ENCODE measurements at regions not wholly inside any gene's neighbourhood (a gene's known extent, or its start where the extent isn't known, plus 50 kb on each side); places are given as distances from the start of the nearest gene placed in this dataset.

GRCh38 chr16:79430191-79430678 lies 170.3 kb downstream of the MAF start:
- H3K4me3 ChIP-seq (ENCODE audit: low read length in 2 of 2), result no peak overlapping the region
- H3K9me3 ChIP-seq (ENCODE audit: control insufficient read depth, low read length), result no peaks in the 10 kb centered on the region
- H3K27me3 ChIP-seq (ENCODE audit: control insufficient read depth in 1 of 2, insufficient read depth in 2 of 2, low read length in 1 of 2), result no peaks in the 10 kb centered on the region
- ATAC-seq (ENCODE audit: low FRiP score) (no peak), DNase-seq (no peak)
- H3K4me1 ChIP-seq (ENCODE audit: control insufficient read depth in 1 of 2, insufficient read depth in 2 of 2, low read length in 2 of 2), result no peaks in the 10 kb centered on the region
- no peaks in the 10 kb centered on the region for H3K36me3 ChIP-seq (ENCODE audit: control insufficient read depth in 1 of 2, insufficient read depth in 2 of 2, low read length in 1 of 2)
- 68 to 75% methylated on average over 12 of the region's 12 CpGs for WGBS, 2 donors
- H3K27ac ChIP-seq (ENCODE audit: low read depth in 1 of 2, low read length in 2 of 2), result no peak overlapping the region
- intact Hi-C loops (cut with DNase I), result no loop called here

- intact Hi-C loops (cut with DNase I), result no loop called here
- no peaks in the 10 kb centered on the region for H3K4me1 ChIP-seq (ENCODE audit: control insufficient read depth in 1 of 2, insufficient read depth in 2 of 2, low read length in 2 of 2)
- H3K9me3 ChIP-seq (ENCODE audit: control insufficient read depth, low read length), result no peaks in the 10 kb centered on the region
- WGBS, 2 donors, result 74 to 75% methylated on average over 16 of the region's 16 CpGs
- DNase-seq (no peak), ATAC-seq (ENCODE audit: low FRiP score) (no peak)
- H3K36me3 ChIP-seq (ENCODE audit: control insufficient read depth in 1 of 2, insufficient read depth in 2 of 2, low read length in 1 of 2), result no peaks in the 10 kb centered on the region
- H3K4me3 ChIP-seq (ENCODE audit: low read length in 2 of 2), result no peak overlapping the region
- H3K27ac ChIP-seq (ENCODE audit: low read depth in 1 of 2, low read length in 2 of 2), result no peak overlapping the region
- H3K27me3 ChIP-seq (ENCODE audit: control insufficient read depth in 1 of 2, insufficient read depth in 2 of 2, low read length in 1 of 2), result no peaks in the 10 kb centered on the region
These were observed 171.0 kb downstream of the MAF start for GRCh38 chr16:79429381-79430190.

- H3K27ac ChIP-seq (ENCODE audit: low read depth in 1 of 2, low read length in 2 of 2), result no peak overlapping the region
- H3K9me3 ChIP-seq (ENCODE audit: control insufficient read depth, low read length), result no peaks in the 10 kb centered on the region
- intact Hi-C loops (cut with DNase I), result no loop called here
- H3K4me1 ChIP-seq (ENCODE audit: control insufficient read depth in 1 of 2, insufficient read depth in 2 of 2, low read length in 2 of 2), result no peaks in the 10 kb centered on the region
- DNase-seq (no peak), ATAC-seq (ENCODE audit: low FRiP score) (no peak)
- H3K36me3 ChIP-seq (ENCODE audit: control insufficient read depth in 1 of 2, insufficient read depth in 2 of 2, low read length in 1 of 2), result no peaks in the 10 kb centered on the region
- no peak overlapping the region for H3K4me3 ChIP-seq (ENCODE audit: low read length in 2 of 2)
- H3K27me3 ChIP-seq (ENCODE audit: control insufficient read depth in 1 of 2, insufficient read depth in 2 of 2, low read length in 1 of 2), result no peaks in the 10 kb centered on the region
- WGBS, 2 donors, result 92 to 95% methylated on average over 6 of the region's 6 CpGs
These were observed 173.9 kb downstream of the MAF start for GRCh38 chr16:79426663-79427062.

- ATAC-seq (ENCODE audit: low FRiP score) (no peak), DNase-seq (no peak)
- Histone ChIP-seq H3K4me3 (ENCODE audit: low read length in 2 of 2) (no peak overlapping the region), H3K4me1 (ENCODE audit: control insufficient read depth in 1 of 2, insufficient read depth in 2 of 2, low read length in 2 of 2) (no peaks in the 10 kb centered on the region), H3K27ac (ENCODE audit: low read depth in 1 of 2, low read length in 2 of 2) (no peak overlapping the region), H3K36me3 (ENCODE audit: control insufficient read depth in 1 of 2, insufficient read depth in 2 of 2, low read length in 1 of 2) (no peaks in the 10 kb centered on the region), H3K9me3 (ENCODE audit: control insufficient read depth, low read length) (peaks cover 1% of the 10 kb centered on the region), H3K27me3 (ENCODE audit: control insufficient read depth in 1 of 2, insufficient read depth in 2 of 2, low read length in 1 of 2) (no peaks in the 10 kb centered on the region)
- intact Hi-C loops (cut with DNase I), result no loop called here
- 64 to 73% methylated on average over 7 of the region's 7 CpGs for WGBS, 2 donors
These were observed 178.5 kb downstream of the MAF start for GRCh38 chr16:79422064-79422463.

GRCh38 chr16:79421126-79421525 lies 179.4 kb downstream of the MAF start:
- Histone ChIP-seq H3K9me3 (ENCODE audit: control insufficient read depth, low read length) (peaks cover 1% of the 10 kb centered on the region), H3K36me3 (ENCODE audit: control insufficient read depth in 1 of 2, insufficient read depth in 2 of 2, low read length in 1 of 2) (no peaks in the 10 kb centered on the region), H3K4me3 (ENCODE audit: low read length in 2 of 2) (no peak overlapping the region), H3K27ac (ENCODE audit: low read depth in 1 of 2, low read length in 2 of 2) (no peak overlapping the region), H3K4me1 (ENCODE audit: control insufficient read depth in 1 of 2, insufficient read depth in 2 of 2, low read length in 2 of 2) (no peaks in the 10 kb centered on the region), H3K27me3 (ENCODE audit: control insufficient read depth in 1 of 2, insufficient read depth in 2 of 2, low read length in 1 of 2) (no peaks in the 10 kb centered on the region)
- intact Hi-C loops (cut with DNase I), result no loop called here
- 87 to 91% methylated on average over 7 of the region's 7 CpGs for WGBS, 2 donors
- DNase-seq (no peak), ATAC-seq (ENCODE audit: low FRiP score) (no peak)

DNA sequence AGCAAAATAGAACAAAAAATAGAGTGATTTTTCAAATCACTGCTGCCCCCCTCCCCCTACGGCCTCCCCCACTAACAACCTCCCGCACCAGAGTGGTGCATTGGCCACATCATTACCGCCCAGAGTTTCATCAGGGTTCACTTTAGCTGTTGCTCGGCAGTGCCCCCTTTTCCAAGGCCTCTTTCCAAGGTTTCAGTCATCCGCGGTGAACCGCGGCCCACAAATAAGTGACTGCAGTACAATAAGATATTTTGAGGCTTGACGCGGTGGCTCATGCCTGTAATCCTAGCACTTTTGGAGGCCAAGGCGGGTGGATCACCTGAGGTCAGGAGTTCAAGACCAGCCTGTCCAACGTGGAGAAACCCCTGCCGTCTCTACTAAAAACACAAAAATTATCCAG lies 180.0 kb downstream of the MAF start:
- intact Hi-C loops (cut with DNase I), result no loop called here
- Histone ChIP-seq H3K9me3 (ENCODE audit: control insufficient read depth, low read length) (peaks cover 1% of the 10 kb centered on the region), H3K4me1 (ENCODE audit: control insufficient read depth in 1 of 2, insufficient read depth in 2 of 2, low read length in 2 of 2) (no peaks in the 10 kb centered on the region), H3K27me3 (ENCODE audit: control insufficient read depth in 1 of 2, insufficient read depth in 2 of 2, low read length in 1 of 2) (no peaks in the 10 kb centered on the region), H3K4me3 (ENCODE audit: low read length in 2 of 2) (no peak overlapping the region), H3K27ac (ENCODE audit: low read depth in 1 of 2, low read length in 2 of 2) (no peak overlapping the region), H3K36me3 (ENCODE audit: control insufficient read depth in 1 of 2, insufficient read depth in 2 of 2, low read length in 1 of 2) (no peaks in the 10 kb centered on the region)
- WGBS, 2 donors, result 78 to 86% methylated on average over 13 of the region's 13 CpGs
- ATAC-seq (ENCODE audit: low FRiP score) (no peak), DNase-seq (no peak)

DNA sequence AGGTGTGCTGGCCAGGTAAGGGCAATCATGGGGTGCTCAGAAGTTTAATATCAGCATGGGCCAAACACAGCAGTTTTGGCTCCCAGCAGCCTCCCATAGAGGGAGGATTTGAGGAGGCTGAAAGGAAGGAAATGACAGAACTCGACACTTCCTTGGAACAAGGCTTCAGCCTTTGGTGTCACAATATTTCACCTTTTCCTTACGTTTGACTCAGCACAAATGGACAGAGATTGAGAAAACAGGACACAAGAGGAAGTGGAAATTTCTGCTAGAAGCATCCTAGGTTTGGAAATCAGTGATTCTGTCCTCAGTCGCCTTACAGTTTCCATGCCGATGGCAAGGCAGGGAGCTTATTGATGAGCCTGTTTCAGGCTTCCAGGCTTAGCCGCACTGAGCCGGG lies 181.4 kb downstream of the MAF start:
- H3K27me3 ChIP-seq (ENCODE audit: control insufficient read depth in 1 of 2, insufficient read depth in 2 of 2, low read length in 1 of 2), result no peaks in the 10 kb centered on the region
- peaks cover 1% of the 10 kb centered on the region for H3K9me3 ChIP-seq (ENCODE audit: control insufficient read depth, low read length)
- DNase-seq (no peak), ATAC-seq (ENCODE audit: low FRiP score) (no peak)
- H3K4me1 ChIP-seq (ENCODE audit: control insufficient read depth in 1 of 2, insufficient read depth in 2 of 2, low read length in 2 of 2), result no peaks in the 10 kb centered on the region
- intact Hi-C loops (cut with DNase I), result no loop called here
- no peaks in the 10 kb centered on the region for H3K36me3 ChIP-seq (ENCODE audit: control insufficient read depth in 1 of 2, insufficient read depth in 2 of 2, low read length in 1 of 2)
- no peak overlapping the region for H3K27ac ChIP-seq (ENCODE audit: low read depth in 1 of 2, low read length in 2 of 2)
- H3K4me3 ChIP-seq (ENCODE audit: low read length in 2 of 2), result no peak overlapping the region
- WGBS, 2 donors, result 85% methylated on average over 6 of the region's 6 CpGs

GRCh38 chr16:79417601-79418008 lies 182.9 kb downstream of the MAF start:
- Histone ChIP-seq H3K4me1 (ENCODE audit: control insufficient read depth in 1 of 2, insufficient read depth in 2 of 2, low read length in 2 of 2) (no peaks in the 10 kb centered on the region), H3K9me3 (ENCODE audit: control insufficient read depth, low read length) (peaks cover 4% of the 10 kb centered on the region), H3K36me3 (ENCODE audit: control insufficient read depth in 1 of 2, insufficient read depth in 2 of 2, low read length in 1 of 2) (no peaks in the 10 kb centered on the region), H3K27ac (ENCODE audit: low read depth in 1 of 2, low read length in 2 of 2) (no peak overlapping the region), H3K4me3 (ENCODE audit: low read length in 2 of 2) (no peak overlapping the region), H3K27me3 (ENCODE audit: control insufficient read depth in 1 of 2, insufficient read depth in 2 of 2, low read length in 1 of 2) (no peaks in the 10 kb centered on the region)
- ATAC-seq (ENCODE audit: low FRiP score), result no peak
- intact Hi-C loops (cut with DNase I), result no loop called here
- 33 to 47% methylated on average over 17 of the region's 17 CpGs for WGBS, 2 donors
- DNase-seq, result peak in 1 of 2 donors; percentile 59

- ATAC-seq (ENCODE audit: low FRiP score) (no peak), DNase-seq (no peak)
- 91 to 93% methylated on average over 12 of the region's 12 CpGs for WGBS, 2 donors
- no peaks in the 10 kb centered on the region for H3K36me3 ChIP-seq (ENCODE audit: control insufficient read depth in 1 of 2, insufficient read depth in 2 of 2, low read length in 1 of 2)
- no peaks in the 10 kb centered on the region for H3K27me3 ChIP-seq (ENCODE audit: control insufficient read depth in 1 of 2, insufficient read depth in 2 of 2, low read length in 1 of 2)
- no peak overlapping the region for H3K4me3 ChIP-seq (ENCODE audit: low read length in 2 of 2)
- H3K4me1 ChIP-seq (ENCODE audit: control insufficient read depth in 1 of 2, insufficient read depth in 2 of 2, low read length in 2 of 2), result no peaks in the 10 kb centered on the region
- H3K9me3 ChIP-seq (ENCODE audit: control insufficient read depth, low read length), result peaks cover 3% of the 10 kb centered on the region
- H3K27ac ChIP-seq (ENCODE audit: low read depth in 1 of 2, low read length in 2 of 2), result no peak overlapping the region
- intact Hi-C loops (cut with DNase I), result no loop called here
These were observed 184.4 kb downstream of the MAF start for GRCh38 chr16:79415983-79416640.

Measured in aorta (tissue), 5 donors.